Natural killer cell (primary cell): ENCODE measurements at regions not wholly inside any gene's neighbourhood (a gene's known extent, or its start where the extent isn't known, plus 50 kb on each side); places are given as distances from the start of the nearest gene placed in this dataset.

Experiments used
- ATAC-seq, 3 donors: fragments of 150-1000 bp in 2 of 3; fragments of 200-7000 bp in 1 of 3; cut with Tn5 transposase; 1 replicate in 1 of 3; 2 replicates in 2 of 3; pipeline ENCODE4 v1.10.0; 2021; ENCODE audit warnings: mild to moderate bottlenecking in 2 of 3, moderate library complexity in 2 of 3
- DNase-seq, 2 donors: peaks; one replicate each; pipeline versions ENCODE4 v3.0.0 to v3.0.0-alpha.2; 2013 to 2021; ENCODE audit warnings: mixed read lengths in 1 of 2
- H3K27ac ChIP-seq: one replicate; pipeline ENCODE4 v1.5.1; 2013; ENCODE audit warnings: mild to moderate bottlenecking, low read length
- H3K27me3 ChIP-seq: one replicate; pipeline ENCODE4 v1.6.1; 2013; ENCODE audit warnings: low read length; ENCODE audit not compliant: control insufficient read depth, insufficient read depth
- H3K36me3 ChIP-seq: one replicate; pipeline ENCODE4 v1.6.1; 2013; ENCODE audit warnings: low read length; ENCODE audit not compliant: control insufficient read depth, insufficient read depth
- H3K4me1 ChIP-seq: one replicate; pipeline ENCODE4 v1.6.1; 2013; ENCODE audit warnings: low read length; ENCODE audit not compliant: control insufficient read depth, insufficient read depth
- H3K4me3 ChIP-seq: one replicate; pipeline ENCODE4 v1.5.1; 2013; ENCODE audit warnings: low read length
- H3K9me3 ChIP-seq: one replicate; pipeline ENCODE4 v1.6.1; 2013; ENCODE audit warnings: low read length; ENCODE audit not compliant: control insufficient read depth, insufficient read depth
- H3K27ac Mint-ChIP-seq, 2 donors: one replicate each; pipeline ENCODE4 v1.8.0; 2022; ENCODE audit warnings: mild to moderate bottlenecking in 2 of 2, mixed read lengths in 2 of 2, moderate library complexity in 1 of 2
- H3K27me3 Mint-ChIP-seq, 2 donors: one replicate each; pipeline ENCODE4 v1.8.0; 2022; ENCODE audit warnings: low read depth in 2 of 2, mixed read lengths in 2 of 2
- H3K36me3 Mint-ChIP-seq: one replicate; pipeline ENCODE4 v1.8.0; 2022; ENCODE audit warnings: mixed read lengths
- H3K4me1 Mint-ChIP-seq, 2 donors: one replicate each; pipeline ENCODE4 v1.8.0; 2022; ENCODE audit warnings: mixed read lengths in 2 of 2
- H3K4me3 Mint-ChIP-seq: one replicate; pipeline ENCODE4 v1.8.0; 2022; ENCODE audit warnings: mild to moderate bottlenecking, moderate library complexity, mixed read lengths
- H3K9me3 Mint-ChIP-seq, 2 donors: one replicate each; pipeline ENCODE4 v1.8.0; 2022; ENCODE audit warnings: mixed read lengths in 2 of 2
- WGBS: methylation state at CpG from one replicate; pipeline ENCODE4 v1.1.7; 2013; ENCODE audit warnings: missing lambda C conversion rate; ENCODE audit not compliant: insufficient coverage; 5-methylcytosine and 5-hydroxymethylcytosine counted together
- intact Hi-C: fragments of 100-400 bp; cut with micrococcal nuclease; formaldehyde crosslinking; loops from one replicate; pipeline ENCODE4 v1.14.2; 2022
- TF ChIP-seq, protein P1 (sequence below): fragments of 200-600 bp; IDR thresholded peaks from one replicate; pipeline ENCODE4 v1.8.0; 2022; ENCODE audit warnings: antibody characterized with exemption

DNA sequence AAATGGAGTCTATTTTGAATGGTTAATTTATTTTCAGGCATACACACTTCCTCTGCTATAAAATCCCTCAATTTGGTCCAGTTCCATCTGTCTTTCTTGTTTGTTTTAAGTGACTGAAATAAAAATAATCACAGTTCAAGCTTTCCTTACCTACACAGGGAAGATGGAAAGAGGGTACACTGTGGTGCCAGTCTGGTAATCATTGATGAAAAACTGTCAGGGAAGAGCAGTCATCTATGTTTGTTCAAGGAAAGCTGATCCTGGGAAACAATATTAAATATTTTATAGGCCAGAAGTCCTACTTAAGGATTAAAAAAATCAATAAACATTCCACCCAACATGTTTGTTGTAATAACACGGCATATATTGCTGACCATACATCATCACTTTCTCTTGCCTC is 115.2 kb upstream of the KCNMB2 start:
- Mint-ChIP-seq H3K4me1 (no peaks in the 10 kb centered on the region), H3K4me3 (no peak overlapping the region), H3K27ac (no peak overlapping the region), H3K36me3 (no peaks in the 10 kb centered on the region), H3K27me3 (peaks cover 0 to 5% of the 10 kb centered on the region in 2 donors), H3K9me3 (no peaks in the 10 kb centered on the region)
- DNase-seq = no peak
- ATAC-seq = no peak
- Histone ChIP-seq H3K36me3 (no peaks in the 10 kb centered on the region), H3K9me3 (no peaks in the 10 kb centered on the region), H3K27ac (no peak overlapping the region), H3K27me3 (no peaks in the 10 kb centered on the region), H3K4me3 (no peak overlapping the region), H3K4me1 (no peaks in the 10 kb centered on the region)
- WGBS = 89% methylated on average over 1 of the region's 1 CpG
- intact Hi-C loops = no loop called here
- TF ChIP-seq, protein P1, sequence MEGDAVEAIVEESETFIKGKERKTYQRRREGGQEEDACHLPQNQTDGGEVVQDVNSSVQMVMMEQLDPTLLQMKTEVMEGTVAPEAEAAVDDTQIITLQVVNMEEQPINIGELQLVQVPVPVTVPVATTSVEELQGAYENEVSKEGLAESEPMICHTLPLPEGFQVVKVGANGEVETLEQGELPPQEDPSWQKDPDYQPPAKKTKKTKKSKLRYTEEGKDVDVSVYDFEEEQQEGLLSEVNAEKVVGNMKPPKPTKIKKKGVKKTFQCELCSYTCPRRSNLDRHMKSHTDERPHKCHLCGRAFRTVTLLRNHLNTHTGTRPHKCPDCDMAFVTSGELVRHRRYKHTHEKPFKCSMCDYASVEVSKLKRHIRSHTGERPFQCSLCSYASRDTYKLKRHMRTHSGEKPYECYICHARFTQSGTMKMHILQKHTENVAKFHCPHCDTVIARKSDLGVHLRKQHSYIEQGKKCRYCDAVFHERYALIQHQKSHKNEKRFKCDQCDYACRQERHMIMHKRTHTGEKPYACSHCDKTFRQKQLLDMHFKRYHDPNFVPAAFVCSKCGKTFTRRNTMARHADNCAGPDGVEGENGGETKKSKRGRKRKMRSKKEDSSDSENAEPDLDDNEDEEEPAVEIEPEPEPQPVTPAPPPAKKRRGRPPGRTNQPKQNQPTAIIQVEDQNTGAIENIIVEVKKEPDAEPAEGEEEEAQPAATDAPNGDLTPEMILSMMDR = no peak

GRCh38 chr3:178422406-178422805 is 113.8 kb upstream of the KCNMB2 start:
- intact Hi-C loops = no loop called here
- Histone ChIP-seq H3K36me3 (no peaks in the 10 kb centered on the region), H3K4me3 (no peak overlapping the region), H3K27ac (no peak overlapping the region), H3K27me3 (no peaks in the 10 kb centered on the region), H3K9me3 (no peaks in the 10 kb centered on the region), H3K4me1 (no peaks in the 10 kb centered on the region)
- Mint-ChIP-seq H3K4me3 (no peak overlapping the region), H3K27me3 (peaks cover 0 to 5% of the 10 kb centered on the region in 2 donors), H3K27ac (no peak overlapping the region), H3K36me3 (no peaks in the 10 kb centered on the region), H3K9me3 (no peaks in the 10 kb centered on the region), H3K4me1 (no peaks in the 10 kb centered on the region)
- ATAC-seq = no peak
- no peak for DNase-seq
- TF ChIP-seq, protein P1 = no peak

- no peaks in the 10 kb centered on the region for H3K4me1 Mint-ChIP-seq
- H3K27me3 Mint-ChIP-seq = peaks cover 0 to 5% of the 10 kb centered on the region in 2 donors
- ATAC-seq (no peak), DNase-seq (no peak)
- intact Hi-C loops = no loop called here
- H3K27ac Mint-ChIP-seq = no peak overlapping the region
- Histone ChIP-seq H3K27me3 (no peaks in the 10 kb centered on the region), H3K36me3 (no peaks in the 10 kb centered on the region), H3K4me3 (no peak overlapping the region), H3K4me1 (no peaks in the 10 kb centered on the region), H3K9me3 (no peaks in the 10 kb centered on the region), H3K27ac (no peak overlapping the region)
- no peaks in the 10 kb centered on the region for H3K36me3 Mint-ChIP-seq
- TF ChIP-seq, protein P1 = no peak
- H3K9me3 Mint-ChIP-seq = no peaks in the 10 kb centered on the region
- no peak overlapping the region for H3K4me3 Mint-ChIP-seq
Measured at GRCh38 chr3:178428037-178428436, 108.2 kb upstream of the KCNMB2 start.

GRCh38 chr3:178434206-178434805 is 101.9 kb upstream of the KCNMB2 start:
- Mint-ChIP-seq H3K36me3 (no peaks in the 10 kb centered on the region), H3K4me3 (no peak overlapping the region), H3K4me1 (no peaks in the 10 kb centered on the region), H3K9me3 (no peaks in the 10 kb centered on the region), H3K27me3 (peaks cover 0 to 9% of the 10 kb centered on the region in 2 donors), H3K27ac (no peak overlapping the region)
- H3K9me3 ChIP-seq = no peaks in the 10 kb centered on the region
- ATAC-seq (no peak), DNase-seq (no peak)
- H3K27me3 ChIP-seq = no peaks in the 10 kb centered on the region
- WGBS = 72% methylated on average over 5 of the region's 5 CpGs
- no peaks in the 10 kb centered on the region for H3K4me1 ChIP-seq
- H3K27ac ChIP-seq = no peak overlapping the region
- intact Hi-C loops = no loop called here
- TF ChIP-seq, protein P1 = no peak
- H3K4me3 ChIP-seq = no peak overlapping the region
- no peaks in the 10 kb centered on the region for H3K36me3 ChIP-seq
